ENCODE measurements at regions not wholly inside any gene's neighbourhood (a gene's known extent, or its start where the extent isn't known, plus 50 kb on each side); places are given as distances from the start of the nearest gene placed in this dataset.
"Not testable (repeated sequence)": the region's sequence is repeated elsewhere in the genome, so short reads cannot be mapped to it uniquely, and the experiment has no call there.

DNA sequence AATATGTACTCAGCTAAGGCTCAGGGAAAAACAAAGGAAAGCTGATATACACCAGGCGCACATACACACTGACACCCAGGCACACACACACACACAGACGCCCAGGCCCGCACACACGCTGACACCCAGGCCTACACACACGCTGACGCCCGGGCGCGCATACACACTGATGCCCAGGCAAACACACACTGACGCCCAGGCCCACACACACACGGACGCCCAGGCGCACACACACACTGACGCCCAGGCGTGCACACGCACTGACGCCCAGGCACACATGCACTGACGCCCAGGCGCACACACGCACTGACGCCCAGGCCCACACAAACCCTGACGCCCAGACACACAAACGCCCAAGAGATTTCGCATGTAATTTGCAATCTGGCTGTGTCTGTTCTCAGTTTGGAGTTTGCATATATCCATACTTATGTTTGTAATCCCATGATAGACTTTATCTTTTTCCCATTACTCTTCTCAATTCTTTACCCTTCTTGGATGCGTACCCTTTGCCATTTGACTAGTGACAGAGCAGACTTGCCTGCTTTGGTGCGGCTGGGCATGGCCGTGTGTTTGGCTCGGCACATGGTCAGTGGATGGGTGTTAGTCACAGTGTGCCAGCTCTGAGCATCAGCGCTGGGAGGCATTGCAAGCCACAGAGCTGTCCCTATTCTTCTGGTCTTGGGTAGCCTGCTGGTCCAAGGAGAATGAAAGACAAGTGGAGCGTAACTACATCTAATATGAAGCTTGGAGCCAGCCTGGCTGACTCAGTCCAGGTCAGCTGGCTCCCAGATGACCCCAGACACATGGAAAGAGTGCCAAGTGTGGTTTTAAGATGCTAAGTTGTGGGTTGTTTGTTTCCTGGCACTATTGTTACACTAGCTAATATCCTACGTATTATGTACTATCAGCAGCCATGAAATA, 632.4 kb upstream of the ZFP42 start:
- DNase-seq: no peak

DNA sequence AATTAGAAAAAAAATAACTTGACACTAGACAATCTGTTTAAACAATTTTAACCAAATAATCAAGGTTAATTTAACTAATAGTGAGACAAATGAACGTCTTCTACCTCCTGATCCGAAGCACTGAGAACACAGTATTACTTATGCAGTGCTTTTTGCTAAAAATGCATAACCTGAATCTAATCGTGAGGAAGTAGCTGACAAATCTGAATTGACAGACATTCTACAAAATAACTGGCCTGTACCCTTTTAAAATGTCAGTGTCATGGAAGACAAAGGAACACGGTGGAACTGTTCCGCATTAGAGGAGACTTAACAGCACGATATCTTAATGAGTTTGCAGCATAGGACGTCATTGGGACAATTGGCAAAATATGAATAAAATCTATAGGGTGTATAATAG, 631.2 kb upstream of the ZFP42 start:
- DNase-seq: no peak

DNA sequence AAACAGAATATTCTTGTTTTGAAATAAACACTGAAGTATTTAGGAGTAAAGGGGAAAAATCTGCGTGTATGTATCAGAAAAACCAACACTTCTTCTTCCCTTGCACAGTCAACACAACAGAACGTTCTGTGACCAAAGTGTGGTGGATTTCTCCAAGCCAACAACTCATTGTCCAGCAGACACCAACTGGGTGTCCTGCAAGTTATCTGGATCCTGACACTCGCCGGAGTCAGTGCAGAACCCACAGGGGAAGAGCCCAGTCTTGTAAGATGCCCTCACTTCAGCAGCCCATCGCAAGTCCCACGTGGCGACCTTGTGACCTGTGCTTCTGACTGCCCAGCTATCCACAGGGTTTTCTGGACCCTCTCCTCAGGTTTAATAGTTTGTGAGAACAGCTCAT, 630.7 kb upstream of the ZFP42 start:
- no peak for DNase-seq

DNA sequence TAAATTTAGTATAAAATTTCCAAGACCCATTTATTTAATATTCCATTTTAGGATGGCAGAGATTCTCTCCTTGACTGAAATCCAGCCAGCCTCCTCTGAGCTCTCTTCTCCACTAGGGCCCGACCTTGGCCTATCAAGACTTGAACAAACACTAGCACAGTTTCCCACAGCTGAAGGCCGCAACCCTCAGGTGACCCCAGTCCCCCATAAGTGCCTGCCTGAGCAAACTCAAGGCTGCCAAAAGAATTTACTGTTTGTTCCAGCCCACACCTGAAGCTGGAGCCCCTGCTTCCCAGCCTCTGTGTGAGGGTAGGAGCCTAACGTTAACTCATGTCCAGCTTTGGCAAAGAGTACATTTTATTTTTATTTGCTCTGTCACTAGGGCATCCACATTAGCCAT, 629.0 kb upstream of the ZFP42 start:
- DNase-seq: no peak

DNA sequence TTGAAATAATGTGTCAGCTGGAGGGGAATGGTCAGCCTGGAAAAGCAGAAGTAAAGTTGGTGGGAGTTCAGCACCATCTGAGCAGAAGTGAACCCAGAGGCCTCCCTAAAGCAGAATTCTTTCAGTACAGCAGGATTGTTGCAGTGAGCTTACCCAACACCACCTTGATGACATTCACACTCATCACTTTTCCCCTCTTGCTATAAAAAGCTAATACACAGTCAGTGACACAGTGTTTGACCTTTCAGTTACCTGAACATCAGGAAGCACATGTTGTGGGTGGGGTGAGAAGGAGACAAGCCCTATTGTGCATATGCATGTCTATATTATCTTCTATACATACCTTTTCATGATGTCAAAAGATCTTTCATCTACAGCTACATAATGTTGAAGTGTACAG, 624.7 kb upstream of the ZFP42 start:
- DNase-seq: no peak

DNA sequence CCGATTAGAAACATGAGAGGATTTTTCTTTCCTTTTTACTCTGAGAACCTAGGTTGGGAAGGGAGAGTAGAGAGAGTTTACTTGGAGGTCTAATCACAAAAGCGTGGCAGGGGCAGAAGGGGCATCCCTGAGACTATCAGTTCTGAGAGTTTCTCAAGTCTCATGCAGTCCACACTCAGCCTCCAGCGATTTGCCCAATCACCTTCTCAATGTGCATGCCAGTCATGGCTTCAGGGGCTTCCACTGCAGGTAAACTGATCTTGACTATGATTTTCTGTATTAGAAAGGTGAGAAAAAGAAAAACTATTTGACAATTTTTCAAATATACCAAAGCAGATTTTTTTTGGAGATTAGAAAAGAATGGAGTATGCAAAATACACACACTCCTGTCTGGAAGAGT, 617.1 kb upstream of the ZFP42 start:
- DNase-seq: no peak

DNA sequence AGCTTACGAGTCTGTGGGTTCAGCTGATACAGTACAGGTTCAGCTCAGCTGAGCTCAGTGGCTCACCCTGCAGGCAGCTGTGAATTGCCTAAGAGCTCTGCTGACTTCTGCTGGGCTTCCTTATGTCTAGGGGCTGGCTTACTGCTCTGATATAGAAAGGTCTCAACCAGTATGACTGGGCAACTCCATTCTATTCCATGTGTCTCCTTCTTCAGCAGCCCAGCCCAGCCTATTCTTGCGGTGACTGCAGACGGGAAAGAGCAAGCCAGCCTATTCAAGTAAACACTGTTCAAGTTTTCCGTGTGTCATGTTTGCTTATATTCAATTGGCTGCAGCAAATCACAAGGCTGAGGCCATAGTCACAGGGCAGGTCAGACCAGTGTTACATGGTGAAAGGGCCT, 615.4 kb upstream of the ZFP42 start:
- no peak for DNase-seq

DNA sequence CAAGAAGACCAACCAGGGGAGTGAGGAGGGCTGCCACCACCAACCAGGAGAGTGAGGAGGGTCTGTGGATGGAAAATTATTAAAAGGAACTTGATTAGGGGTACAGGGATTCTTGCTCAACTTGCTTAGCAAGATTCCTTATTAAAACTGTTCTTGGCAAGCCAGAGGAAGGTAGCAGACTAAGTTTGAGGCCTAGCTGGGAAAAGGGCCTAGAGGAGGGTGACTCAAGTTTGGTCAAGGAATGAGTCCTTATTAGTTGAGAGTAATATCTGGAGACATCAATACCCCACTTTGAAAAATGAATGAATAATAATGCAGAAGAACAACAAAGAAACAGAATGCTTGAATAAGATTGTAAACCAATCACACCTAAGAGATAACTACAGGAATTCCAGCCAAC, 612.4 kb upstream of the ZFP42 start:
- no peak for DNase-seq

DNA sequence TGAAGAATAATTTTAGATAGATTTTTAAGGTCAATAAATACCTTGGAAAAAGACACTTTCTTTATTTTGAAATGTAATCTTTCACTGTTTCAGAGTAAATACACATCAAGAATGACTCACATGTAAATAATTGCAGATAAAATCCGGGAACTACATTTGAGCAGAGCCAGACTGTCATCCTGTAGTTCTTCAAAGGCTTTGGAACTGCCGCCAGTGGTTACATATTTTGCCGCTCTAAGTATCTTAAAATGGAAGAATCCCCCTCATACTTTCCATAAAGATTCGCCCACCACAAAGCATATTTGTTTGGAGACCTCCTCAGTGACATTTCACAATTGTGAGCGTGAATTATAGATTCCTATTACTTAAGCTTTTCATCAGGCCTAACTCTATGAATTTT, 607.8 kb upstream of the ZFP42 start:
- DNase-seq: no peak

DNA sequence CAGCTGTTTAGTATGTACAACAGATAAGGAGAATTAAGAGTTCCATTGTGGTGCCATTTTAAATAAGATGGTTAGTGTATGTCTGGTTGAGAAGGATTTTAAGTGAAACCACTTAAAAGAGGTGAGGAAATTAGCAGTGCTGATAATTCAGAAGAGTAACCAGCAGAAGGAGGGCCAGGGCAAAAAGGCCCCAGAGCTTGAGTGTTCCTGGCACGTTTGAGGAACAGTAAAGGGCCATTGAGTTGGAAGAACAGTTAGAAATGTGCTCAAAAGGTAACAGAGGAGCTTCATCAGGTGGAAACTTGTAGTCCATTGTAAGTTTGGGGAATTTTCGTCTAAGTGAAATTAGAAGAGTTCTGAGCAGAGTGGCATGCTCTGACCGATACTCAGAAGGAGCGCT, 606.2 kb upstream of the ZFP42 start:
- DNase-seq: no peak

DNA sequence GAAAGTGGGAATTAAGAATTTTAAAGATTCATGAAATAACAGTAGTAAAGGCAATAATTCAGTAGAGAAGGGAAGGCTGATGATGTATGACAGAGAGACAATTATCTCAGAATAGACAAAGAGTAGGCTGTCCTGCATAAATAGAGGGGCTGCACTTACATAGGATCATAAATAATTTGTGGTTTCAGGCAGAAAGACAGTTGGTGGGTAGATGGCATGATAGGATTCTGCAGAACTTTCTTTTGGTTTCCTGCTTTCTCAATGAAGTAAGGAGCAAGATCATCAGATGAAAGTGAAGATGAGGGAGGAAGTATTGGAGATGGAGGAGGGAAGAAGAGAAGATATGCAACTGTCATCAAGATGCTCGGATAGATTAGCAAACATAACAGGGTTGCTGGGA, 604.9 kb upstream of the ZFP42 start:
- DNase-seq: no peak

DNA sequence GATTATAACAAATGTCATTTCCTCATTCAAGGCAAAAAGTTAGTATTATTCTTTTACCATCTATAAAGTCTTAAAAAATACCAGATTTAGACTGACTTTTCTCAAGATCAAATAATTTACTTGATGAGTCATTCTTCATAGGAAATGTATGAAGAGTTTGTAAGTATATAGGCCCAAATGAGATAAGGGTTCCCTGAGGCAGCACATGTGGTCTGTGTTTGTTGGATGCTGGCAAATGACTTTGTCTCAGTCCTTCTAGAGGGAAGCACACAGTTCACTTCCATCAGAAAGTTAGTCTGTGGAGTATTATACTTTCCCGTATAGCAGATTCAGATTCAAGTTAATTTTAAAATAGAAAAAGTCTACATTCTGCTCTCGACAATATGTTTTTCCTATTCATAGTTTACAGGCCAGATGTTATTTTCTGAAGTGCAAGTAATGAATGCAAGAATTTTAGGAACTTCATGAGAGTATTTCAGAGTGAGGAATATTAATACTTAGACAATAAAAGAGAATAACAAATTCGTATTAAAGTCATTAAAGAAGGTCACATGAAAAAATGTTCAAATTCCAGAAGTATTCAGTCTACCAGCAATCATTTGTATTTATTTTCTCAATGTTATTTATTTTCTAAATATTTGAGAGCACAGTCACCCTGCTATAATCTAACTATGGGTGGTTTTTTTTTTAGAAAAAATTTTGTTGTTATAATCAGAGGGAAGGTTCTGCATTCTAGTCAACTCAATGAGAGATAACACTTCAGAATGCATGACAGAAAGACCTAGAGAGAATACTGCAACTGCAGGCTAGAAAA, 601.8 kb upstream of the ZFP42 start:
- DNase-seq: no peak

DNA sequence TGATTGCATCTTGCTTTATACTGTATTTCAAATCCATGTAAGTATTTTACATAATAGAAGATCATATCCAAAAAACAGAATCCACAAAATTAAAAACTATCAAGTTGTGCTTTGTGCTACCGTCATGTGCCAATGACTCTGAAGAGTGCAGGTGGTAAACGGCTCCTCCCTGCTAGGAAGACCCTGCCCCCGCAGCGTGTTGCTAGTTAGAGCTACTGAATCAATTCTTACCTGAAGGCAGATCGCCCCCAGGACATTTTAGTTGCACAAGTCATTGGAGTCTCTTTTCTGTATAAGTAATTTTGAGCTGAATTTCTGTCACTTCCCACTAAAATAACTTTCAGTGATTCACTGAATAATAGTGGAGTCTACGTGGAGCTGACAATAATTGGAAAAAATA, 599.5 kb upstream of the ZFP42 start:
- no peak for DNase-seq

DNA sequence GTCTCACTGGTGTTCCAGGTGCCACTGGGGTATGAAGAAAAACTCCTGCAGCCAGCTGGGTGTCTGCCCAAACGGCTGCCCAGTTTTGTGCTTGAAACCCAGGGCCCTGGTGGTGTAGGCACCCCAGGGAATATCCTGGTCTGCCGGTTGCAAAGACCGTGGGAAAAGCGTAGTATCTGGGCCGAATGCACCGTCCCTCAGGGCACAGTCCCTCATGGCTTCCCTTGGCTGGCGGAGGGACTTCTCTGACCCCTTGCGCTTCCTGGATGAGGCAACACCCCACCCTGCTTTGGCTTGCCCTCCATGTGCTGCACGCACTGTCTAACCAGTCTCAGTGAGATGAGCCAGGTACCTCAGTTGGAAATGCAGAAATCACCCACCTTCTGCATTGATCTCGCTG, 587.1 kb upstream of the ZFP42 start:
- DNase-seq: not testable (repeated sequence)

DNA sequence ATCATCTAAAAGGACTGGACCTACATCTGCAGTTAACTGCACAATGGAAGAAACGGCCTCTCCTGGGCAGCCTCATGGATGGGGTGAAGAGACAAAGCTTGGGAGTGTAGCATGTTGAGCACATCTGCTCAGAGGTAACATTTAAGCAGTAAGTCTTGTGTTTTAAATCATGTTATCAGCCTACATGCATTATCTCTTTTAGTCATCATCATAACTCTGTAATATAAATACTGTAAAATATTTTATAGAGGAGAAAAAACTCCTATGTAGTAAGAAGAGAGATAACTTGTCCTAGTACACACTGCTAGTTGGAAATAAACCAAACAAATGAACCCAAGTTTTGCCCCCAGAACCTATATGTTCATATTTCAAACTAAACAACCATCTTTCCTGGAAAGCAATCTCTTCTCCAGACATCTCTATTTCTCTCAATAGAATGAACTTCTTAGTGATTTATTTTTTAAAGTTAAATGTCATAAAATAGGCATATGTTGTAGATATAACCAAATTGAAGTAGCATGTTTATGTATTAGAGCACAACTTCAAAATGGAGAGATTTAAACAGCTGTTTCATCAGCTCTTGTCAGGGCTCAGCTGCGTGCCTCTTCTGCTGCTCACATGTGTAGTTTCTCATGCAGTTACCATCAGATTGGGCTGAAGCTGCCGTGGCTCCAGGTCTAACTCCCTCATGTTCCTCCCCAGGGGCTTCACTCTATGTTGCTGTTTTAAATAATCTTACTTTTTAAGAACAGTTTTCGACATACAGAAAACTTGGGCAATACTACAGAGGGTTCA, 581.8 kb upstream of the ZFP42 start:
- no peak for DNase-seq

DNA sequence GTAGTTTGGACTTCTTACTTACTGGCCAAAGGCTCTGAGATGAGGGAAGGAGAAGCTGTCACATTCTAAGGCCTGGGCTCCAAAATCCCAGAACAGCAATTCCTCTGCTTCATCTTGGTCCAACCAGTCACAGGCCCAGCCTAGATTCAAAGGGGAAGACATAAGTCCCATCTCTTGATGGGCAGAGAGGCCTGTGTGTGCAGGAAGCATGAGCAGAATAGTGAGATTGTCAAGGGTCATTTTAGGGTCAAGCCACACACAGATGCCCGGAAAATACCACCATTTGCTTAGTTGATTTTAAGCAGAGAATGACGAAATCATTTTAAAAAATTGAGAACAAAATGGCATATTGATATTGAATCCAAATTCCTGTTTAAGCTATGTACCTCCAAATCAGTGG, 580.9 kb upstream of the ZFP42 start:
- DNase-seq: no peak

DNA sequence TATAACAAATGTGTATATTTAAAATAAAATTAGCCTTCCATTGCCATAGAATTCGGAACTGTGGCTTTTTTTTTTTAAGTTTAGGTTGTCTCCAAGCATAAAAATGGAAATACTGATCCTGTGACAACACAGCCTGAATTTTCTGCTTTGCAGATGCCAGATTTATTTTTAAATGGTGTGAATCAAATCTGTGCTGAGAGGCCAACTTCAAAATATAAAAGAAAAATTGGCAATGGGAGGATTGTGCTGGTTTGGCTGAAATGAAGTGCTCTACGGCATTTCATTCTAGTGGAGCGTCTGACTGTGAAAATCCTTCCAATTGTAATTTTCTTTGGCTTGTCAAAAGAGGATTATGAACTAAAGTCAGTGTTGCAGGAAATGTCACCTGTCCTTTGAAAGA, 580.3 kb upstream of the ZFP42 start:
- DNase-seq: no peak

DNA sequence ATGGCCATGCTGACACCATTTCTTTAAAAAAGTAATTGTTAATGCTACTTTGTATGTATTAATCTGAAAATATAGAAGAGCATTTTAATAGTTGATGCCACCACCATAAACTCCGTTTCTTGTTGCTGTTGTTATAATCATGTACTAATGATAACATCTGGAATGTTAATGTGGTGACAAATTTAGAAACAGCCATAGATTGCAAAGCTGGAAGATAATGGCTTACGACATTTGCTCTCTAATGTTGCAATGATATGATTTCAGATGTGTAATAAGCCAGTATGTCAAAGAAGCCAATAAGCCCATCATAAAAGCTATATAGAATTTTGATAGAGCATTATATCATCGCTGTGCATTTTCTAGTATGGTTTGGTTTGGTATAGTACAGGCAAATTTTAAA, 579.4 kb upstream of the ZFP42 start:
- no peak for DNase-seq

DNA sequence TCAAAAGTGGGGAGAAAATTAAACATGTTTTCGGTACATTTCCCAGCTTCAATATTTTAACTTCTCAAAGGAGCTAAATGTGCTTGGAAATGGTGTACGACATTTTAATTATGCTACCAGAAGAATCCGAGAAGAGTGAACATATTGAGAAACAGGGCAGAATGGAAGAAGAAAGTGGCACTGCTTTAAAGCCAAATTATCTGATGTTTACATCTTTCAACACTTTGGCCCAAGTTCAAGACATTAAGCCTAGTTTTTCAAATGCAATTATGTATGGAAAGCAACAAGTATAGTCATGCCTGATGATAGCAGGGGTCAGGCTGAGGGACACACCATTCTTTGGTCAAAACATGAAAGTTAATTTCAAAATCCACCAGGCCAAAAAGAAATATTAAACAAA, 577.9 kb upstream of the ZFP42 start:
- no peak for DNase-seq

DNA sequence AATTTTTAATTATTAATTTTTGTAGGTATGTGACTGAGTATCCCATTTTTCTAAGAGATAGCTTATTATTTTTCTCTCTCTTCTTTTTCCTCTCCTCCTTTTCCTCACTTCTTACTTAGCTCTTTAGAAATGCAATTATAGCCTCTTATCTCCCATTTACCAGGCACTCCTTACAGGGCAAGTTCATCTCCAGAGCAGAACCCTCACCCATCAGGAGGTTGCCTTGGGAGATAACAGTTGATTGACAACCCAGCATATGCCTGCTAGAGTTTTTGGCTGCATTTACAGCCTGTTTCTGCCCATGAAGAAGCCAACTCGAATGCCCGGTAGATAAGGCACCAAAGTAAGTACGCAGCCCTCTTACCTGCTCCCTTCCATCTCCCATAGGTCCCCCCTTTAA, 572.9 kb upstream of the ZFP42 start:
- no peak for DNase-seq

DNA sequence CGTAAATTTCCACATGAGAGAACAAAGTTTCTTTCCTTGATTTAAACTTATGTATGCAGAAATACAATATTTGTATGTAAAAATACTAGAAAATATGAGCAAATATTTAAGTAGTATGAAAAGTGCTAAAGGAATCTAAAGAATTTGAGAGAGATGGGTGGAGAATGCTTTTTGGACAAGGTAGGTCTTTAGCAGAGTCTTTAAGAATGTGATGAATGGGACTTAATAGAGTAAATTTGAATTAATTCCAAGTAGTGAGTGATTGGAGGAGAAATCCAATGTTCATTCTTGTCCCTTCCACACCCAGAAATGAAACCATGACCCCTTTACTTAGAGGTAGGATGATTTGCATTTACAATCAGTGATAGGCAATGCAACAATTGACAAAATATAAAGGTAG, 570.9 kb upstream of the ZFP42 start:
- no peak for DNase-seq

DNA sequence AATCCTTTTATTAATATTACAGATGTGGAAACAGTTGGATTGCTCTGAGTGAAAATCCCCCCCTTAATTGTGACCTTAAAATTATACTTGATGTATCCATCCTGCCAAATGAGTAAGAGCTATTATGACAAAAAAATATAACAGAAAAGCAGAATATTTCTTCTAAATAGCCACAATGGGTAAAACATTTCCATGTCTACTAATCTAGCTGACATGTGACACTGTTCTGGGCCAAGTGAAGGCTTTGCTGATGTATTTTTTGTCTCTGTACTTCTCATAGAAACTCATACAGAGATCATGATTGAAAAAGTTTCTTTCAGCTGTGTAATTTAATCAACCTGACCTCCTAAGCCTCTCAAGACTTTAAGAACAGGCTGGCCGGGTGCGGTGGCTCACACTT, 569.1 kb upstream of the ZFP42 start:
- no peak for DNase-seq

DNA sequence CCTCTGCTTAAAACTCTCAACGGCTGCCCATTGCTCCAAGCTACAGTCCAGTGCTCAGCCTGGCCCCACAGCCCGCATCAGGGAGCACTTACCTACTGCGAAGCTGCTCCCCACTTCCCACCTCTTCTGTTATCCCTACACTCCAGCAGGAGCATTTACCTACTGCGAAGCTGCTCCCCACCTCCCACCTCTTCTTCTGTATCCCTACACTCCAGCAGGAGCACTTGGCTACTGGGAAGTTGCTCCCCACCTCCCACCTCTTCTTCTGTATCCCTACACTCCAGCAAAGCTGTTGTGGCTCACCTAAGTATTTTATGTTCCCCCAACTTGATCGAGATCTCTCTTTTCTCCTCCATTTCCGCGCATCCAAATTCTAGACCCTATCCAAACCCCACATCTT, 563.3 kb upstream of the ZFP42 start:
- no peak for DNase-seq
